ENCODE measurements at regions not wholly inside any gene's neighbourhood (a gene's known extent, or its start where the extent isn't known, plus 50 kb on each side); places are given as distances from the start of the nearest gene placed in this dataset.

- no peak for TF ChIP-seq CTCF (IDR thresholded peaks at IDR 0.05)
- no peak for TF ChIP-seq ZFX (IDR thresholded peaks at IDR 0.05; ENCODE audit: borderline replicate concordance)
Observed at GRCh38 chr22:48685767-48686166, 1141.9 kb downstream of the BRD1 start.
